Anterior cingulate cortex (tissue), 58 donors: ENCODE measurements at regions not wholly inside any gene's neighbourhood (a gene's known extent, or its start where the extent isn't known, plus 50 kb on each side); places are given as distances from the start of the nearest gene placed in this dataset.
A peak's percentile ranks its signal among the peaks of the same experiment; 100 is the strongest.

ENCODE experiments used
- DNase-seq, 58 donors: peaks; one replicate each; lab custom pipeline; 2025; lab: John Stamatoyannopoulos, UW

- no peak for DNase-seq
Measured at GRCh38 chr11:31915867-31916266, 104.7 kb upstream of the PAX6 start.

DNA sequence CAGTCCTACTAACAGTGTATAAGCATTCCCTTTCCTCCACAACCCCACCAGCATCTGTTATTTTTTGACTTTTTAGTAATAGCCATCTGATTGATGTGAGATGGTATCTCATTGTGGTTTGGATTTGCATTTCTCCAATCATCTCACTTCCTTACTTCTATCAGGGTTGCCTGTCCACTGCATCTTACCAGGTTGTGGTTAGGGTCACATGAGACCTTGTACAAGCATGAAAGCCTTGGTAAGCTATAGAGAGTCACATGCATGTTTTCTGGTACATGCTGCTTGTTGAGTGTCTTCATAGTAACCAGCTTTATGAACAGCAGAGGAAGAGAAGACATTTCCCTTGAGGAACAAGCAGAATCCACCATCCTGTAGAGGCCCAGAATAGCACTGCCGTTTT lies 102.9 kb upstream of the PAX6 start:
- no peak for DNase-seq

GRCh38 chr11:31912808-31913207 lies 101.7 kb upstream of the PAX6 start:
- DNase-seq: no peak

DNA sequence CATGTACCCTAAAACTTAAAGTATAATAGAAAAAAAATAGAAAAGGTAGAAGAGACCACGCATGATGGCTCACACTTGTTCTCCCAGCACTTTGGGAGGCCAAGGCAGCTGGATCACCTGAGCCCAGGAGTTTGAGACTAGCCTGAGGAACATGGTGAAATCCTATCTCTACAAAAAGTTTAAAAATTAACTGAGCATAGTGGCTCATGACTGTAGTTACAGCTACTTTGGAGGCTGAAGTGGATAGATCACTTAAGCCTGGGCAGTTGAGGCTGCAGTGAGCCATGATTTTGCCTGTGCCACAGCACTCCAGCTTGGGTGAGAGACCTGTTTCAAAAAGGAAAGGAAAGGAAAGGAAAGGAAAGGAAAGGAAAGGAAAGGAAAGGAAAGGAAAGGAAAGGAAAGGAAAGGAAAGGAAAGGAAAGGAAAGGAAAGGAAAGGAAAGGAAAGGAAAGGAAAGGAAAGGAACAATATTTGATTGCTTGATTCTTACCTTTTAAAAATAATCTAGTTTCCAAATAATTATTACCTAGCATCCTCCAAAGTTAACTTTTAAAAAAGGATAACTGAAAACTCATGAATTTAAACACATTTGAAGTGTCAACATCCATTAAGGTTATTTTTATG lies 99.9 kb upstream of the PAX6 start:
- DNase-seq: no peak

GRCh38 chr11:31903225-31904074 lies 92.3 kb upstream of the PAX6 start:
- no peak for DNase-seq

- no peak for DNase-seq
Measured at GRCh38 chr11:31902706-31903105, 91.6 kb upstream of the PAX6 start.

DNA sequence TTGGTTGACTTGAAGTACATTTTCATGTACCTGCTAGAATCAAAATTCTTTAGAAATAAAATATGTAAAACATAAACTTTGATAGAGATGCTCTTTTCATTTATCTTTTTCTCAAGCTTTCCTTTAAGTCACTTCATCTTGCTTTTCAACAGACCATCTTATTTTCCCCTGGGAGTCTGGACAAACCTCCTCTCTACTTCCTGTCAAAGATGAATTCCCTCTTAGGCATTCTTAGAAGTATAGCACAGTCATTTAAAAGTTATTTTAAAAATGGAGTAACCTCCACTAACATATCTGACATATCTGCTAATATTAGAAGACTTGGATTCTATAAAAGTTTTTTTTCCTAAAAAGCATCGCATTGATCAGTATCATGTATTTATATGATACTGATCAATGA lies 84.8 kb upstream of the PAX6 start:
- no peak for DNase-seq

- DNase-seq: no peak
Measured at GRCh38 chr11:31887180-31887579, 76.1 kb upstream of the PAX6 start.

DNA sequence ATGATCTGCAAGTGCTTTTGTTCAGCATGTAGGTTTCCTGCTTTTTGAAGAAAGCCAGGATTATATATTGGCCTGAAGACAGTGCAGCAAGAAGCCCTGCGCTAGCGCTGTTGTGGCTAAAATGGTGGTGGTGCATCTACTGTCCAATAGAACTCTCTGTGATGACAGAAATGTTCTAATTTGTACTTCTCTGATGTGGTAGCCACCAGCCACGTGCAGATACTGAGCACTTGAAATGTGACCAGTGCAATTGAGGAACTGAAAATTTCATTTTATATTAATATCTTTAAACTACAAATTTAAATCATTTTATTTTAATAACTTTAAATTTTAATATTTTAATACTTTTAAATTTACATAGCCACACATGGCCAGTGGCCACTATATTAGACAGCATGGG lies 73.0 kb upstream of the PAX6 start:
- no peak for DNase-seq

- no peak for DNase-seq
Measured at GRCh38 chr11:31883435-31883834, 72.3 kb upstream of the PAX6 start.

- peak in 1 of 58 donors; percentile 15 for DNase-seq
Measured at GRCh38 chr11:31882951-31883392, 71.8 kb upstream of the PAX6 start.

- no peak for DNase-seq
Measured at GRCh38 chr11:31881825-31882224, 70.7 kb upstream of the PAX6 start.

DNA sequence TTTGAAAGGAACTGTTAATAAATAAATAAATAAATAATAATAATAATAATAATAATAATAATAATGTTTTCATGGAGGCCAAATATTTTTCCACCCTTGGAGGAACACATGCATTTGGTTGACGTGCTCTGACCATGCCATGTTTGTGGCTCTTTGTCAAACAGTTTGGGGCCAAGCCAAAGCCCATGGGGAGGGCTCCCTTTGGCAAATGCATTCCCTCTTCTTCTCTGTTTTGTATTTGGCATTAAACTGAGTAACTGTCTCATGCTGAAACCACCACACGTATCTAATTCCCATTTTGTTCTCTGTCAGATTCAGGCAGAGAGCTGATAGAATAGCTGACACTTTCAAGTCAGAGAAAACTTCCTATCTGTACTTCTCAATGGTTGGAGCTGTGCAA lies 68.6 kb upstream of the PAX6 start:
- DNase-seq: no peak

DNA sequence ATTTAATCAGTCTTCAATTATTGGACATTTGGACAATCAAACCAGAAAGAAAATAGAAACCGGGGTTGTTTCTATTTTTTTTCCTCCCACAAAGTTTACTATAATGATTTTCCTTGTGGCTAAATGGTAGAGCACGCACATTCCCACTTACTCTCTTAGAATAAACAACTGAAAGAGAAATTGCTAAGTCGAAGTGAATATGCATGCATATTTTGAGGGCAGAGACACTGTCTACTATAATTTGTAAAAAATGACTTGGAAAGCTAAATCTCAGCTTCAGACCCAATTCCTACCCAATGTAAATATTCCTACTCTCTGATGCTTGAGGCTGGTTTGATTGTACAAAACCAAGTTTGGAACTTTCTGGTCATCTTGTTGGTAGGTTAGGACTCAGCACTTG lies 66.7 kb upstream of the PAX6 start:
- DNase-seq: no peak

GRCh38 chr11:31877083-31877482 lies 66.0 kb upstream of the PAX6 start:
- no peak for DNase-seq

- no peak for DNase-seq
Measured at GRCh38 chr11:31875866-31876560, 64.9 kb upstream of the PAX6 start.

DNA sequence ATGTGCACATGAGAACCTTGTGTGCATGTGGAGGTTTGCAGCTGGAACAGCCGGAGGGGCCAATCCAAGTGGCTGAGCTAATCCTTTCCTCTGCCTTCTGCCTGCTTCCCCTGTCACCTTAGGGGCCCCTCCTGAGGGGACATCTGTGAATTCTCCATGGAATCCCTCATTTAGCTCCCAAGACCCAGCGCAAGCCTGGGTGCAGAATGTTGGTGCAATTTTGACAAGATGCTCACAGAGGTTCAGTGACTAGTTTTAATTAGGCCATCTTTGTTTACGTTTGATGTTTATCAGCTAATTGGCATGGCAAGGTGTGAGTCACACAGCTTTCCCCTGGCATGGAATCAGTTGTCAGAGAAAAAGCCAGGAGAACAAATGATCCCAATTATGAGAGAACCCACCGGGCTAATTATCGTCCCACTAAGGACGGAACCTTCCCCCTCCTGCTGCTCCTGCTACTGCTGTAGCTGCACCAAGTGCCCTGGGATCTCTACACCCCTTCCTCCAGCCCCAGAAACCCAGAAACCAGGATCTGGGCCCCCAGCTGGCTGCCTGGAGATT lies 63.6 kb upstream of the PAX6 start:
- DNase-seq: no peak

DNA sequence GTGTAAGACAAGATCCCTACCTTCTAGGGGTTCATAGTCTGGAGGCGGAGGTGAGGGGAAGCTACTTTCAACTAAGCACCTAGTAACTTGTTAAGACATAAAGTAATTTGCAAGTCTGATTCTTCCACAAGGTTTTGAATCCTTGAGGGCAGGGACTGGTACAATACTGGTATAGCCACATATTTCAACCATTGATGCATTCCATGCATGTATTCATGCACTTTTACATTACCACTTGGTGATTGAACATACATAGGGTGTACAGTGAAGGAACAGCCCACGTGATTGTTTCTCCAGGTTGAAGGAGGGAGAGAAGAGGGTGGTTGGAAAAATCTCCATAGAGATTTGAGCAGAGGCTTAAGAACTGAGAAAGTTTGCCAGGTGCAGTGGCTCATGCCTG lies 62.0 kb upstream of the PAX6 start:
- DNase-seq: no peak

GRCh38 chr11:31872076-31872443 lies 60.9 kb upstream of the PAX6 start:
- no peak for DNase-seq

DNA sequence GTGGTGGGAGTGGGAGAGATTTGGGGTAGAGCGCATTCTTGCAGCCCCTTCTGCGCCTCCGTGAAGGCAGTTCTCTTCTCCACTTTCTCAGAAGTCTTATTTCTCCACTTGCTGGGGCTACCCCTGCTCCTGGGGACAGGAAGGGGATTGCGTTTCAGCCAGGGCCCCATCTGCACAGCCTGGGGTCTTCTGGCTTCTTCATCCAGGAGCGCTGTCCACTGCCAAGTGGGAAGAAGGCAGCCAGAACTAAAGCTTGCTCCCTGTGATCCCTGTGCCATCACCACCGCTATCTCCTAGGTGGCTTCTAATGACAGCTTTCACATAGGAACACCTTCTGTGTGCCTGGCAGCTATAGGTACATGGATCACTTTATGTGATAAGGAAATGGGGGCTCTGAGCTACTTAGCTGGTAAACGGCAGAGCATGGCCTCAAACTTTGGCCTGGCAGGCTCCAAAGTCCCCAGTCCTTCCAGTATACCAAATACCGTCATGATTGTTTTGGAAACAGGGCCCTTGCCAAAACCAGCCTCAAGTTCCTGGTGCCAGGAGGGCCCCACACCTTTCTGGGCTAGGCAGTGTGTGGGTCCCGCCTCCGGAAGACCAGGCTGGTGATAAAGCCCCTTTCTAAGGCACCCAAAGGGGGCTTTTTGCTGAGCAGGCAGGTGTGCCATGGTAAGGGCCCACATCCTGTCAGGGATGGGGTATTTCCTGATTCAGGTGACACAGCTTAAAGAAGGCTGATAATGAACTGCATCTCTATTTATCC lies 60.4 kb upstream of the PAX6 start:
- DNase-seq: no peak
